MM.1S (cell line): ENCODE measurements at regions not wholly inside any gene's neighbourhood (a gene's known extent, or its start where the extent isn't known, plus 50 kb on each side); places are given as distances from the start of the nearest gene placed in this dataset.

Experiments
- CTCF ChIP-seq: fragments of 300-600 bp; sonication (generic); IDR thresholded peaks from 2 replicates; pipeline ENCODE4 v1.5.1; 2016; ENCODE audit warnings: antibody characterized with exemption, low read length, mixed read lengths
- EZH2phosphoT487 ChIP-seq: fragments of 300-600 bp; sonication (generic); IDR thresholded peaks from 2 replicates; pipeline ENCODE4 v1.6.1; 2018; ENCODE audit warnings: antibody characterized with exemption, low read length

- TF ChIP-seq CTCF (no peak), EZH2phosphoT487 (no peak)
Observed at GRCh38 chr3:78029775-78030174, 989.9 kb downstream of the ROBO2 start.
